WTC11 (cell line): ENCODE measurements at regions not wholly inside any gene's neighbourhood (a gene's known extent, or its start where the extent isn't known, plus 50 kb on each side); places are given as distances from the start of the nearest gene placed in this dataset.

ENCODE experiments used
- ATAC-seq: fragments of 200-7000 bp; cut with Tn5 transposase; 2 replicates; pipeline ENCODE4 v1.10.0; 2021; ENCODE audit warnings: mild to moderate bottlenecking, moderate library complexity
- CTCF ChIA-PET: fragments of 300-600 bp; sonication (Branson Sonifier 250); formaldehyde crosslinking; loops from one replicate; lab custom pipeline; 2021; ENCODE audit warnings: antibody characterized with exemption; lab: Charles Lee
- POLR2A ChIA-PET: fragments of 350-600 bp; sonication (Branson Sonifier 250); formaldehyde crosslinking; loops from one replicate; lab custom pipeline; 2021; ENCODE audit warnings: antibody characterized with exemption; lab: Charles Lee
- DNase-seq: peaks from one replicate; pipeline ENCODE4 v3.0.0; 2021; ENCODE audit warnings: low spot score
- H3K27ac Mint-ChIP-seq: 2 replicates; pipeline ENCODE4 v1.8.0; 2021; ENCODE audit warnings: mixed read lengths
- H3K27me3 Mint-ChIP-seq: 2 replicates; pipeline ENCODE4 v1.8.0; 2021; ENCODE audit warnings: low read depth, mild to moderate bottlenecking, moderate library complexity, mixed read lengths
- H3K36me3 Mint-ChIP-seq: 2 replicates; pipeline ENCODE4 v1.8.0; 2021; ENCODE audit warnings: mixed read lengths
- H3K4me1 Mint-ChIP-seq: 2 replicates; pipeline ENCODE4 v1.8.0; 2022; ENCODE audit warnings: mixed read lengths
- H3K4me3 Mint-ChIP-seq: 2 replicates; pipeline ENCODE4 v1.8.0; 2021; ENCODE audit warnings: mild to moderate bottlenecking, moderate library complexity, mixed read lengths
- H3K9me3 Mint-ChIP-seq: 2 replicates; pipeline ENCODE4 v1.8.0; 2021; ENCODE audit warnings: mixed read lengths
- ATF1 ChIP-seq: sonication (generic); formaldehyde crosslinking; IDR thresholded peaks from 2 replicates; pipeline ENCODE4 v1.8.1; 2023; ENCODE audit warnings: mild to moderate bottlenecking, moderate library complexity, missing genetic modification reagents
- CBFB ChIP-seq: sonication (generic); formaldehyde crosslinking; IDR thresholded peaks from 2 replicates; pipeline ENCODE4 v1.8.1; 2022; ENCODE audit warnings: mild to moderate bottlenecking, low read depth, missing genetic modification reagents
- CREB1 ChIP-seq: sonication (generic); formaldehyde crosslinking; IDR thresholded peaks from 2 replicates; pipeline ENCODE4 v1.8.0; 2023; ENCODE audit warnings: mild to moderate bottlenecking, missing genetic modification reagents
- NFE2L1 ChIP-seq: sonication (generic); formaldehyde crosslinking; IDR thresholded peaks from 2 replicates; pipeline ENCODE4 v1.8.1; 2023; ENCODE audit warnings: missing genetic modification reagents
- NFYB ChIP-seq: sonication (generic); formaldehyde crosslinking; conservative IDR thresholded peaks from 2 replicates; pipeline ENCODE4 v1.8.0; 2022; ENCODE audit warnings: low read depth, missing genetic modification reagents
- NR2C2 ChIP-seq: sonication (generic); formaldehyde crosslinking; IDR thresholded peaks from 2 replicates; pipeline ENCODE4 v1.8.0; 2022; ENCODE audit warnings: mild to moderate bottlenecking, missing genetic modification reagents
- PRDM15 ChIP-seq: sonication (generic); formaldehyde crosslinking; IDR thresholded peaks from 2 replicates; pipeline ENCODE4 v1.8.0; 2022; ENCODE audit warnings: missing genetic modification reagents
- PREB ChIP-seq: sonication (generic); formaldehyde crosslinking; IDR thresholded peaks from 2 replicates; pipeline ENCODE4 v1.8.1; 2022; ENCODE audit warnings: mild to moderate bottlenecking, missing genetic modification reagents, moderate library complexity, borderline replicate concordance
- STAT6 ChIP-seq: sonication (generic); formaldehyde crosslinking; conservative IDR thresholded peaks from 2 replicates; pipeline ENCODE4 v1.8.1; 2023; ENCODE audit warnings: mild to moderate bottlenecking, low read depth, missing genetic modification reagents, moderate library complexity
- TCF7 ChIP-seq: sonication (generic); formaldehyde crosslinking; IDR thresholded peaks from 2 replicates; pipeline ENCODE4 v1.8.0; 2022; ENCODE audit warnings: mild to moderate bottlenecking, low read depth, missing genetic modification reagents, moderate library complexity
- ZNF121 ChIP-seq: sonication (generic); formaldehyde crosslinking; IDR thresholded peaks from 2 replicates; pipeline ENCODE4 v1.8.0; 2023; ENCODE audit warnings: missing genetic modification reagents
- ZNF396 ChIP-seq: fragments of 250-450 bp; sonication (Bioruptor Pico); IDR thresholded peaks from 2 replicates; pipeline ENCODE4 v1.8.0; 2021; ENCODE audit warnings: mild to moderate bottlenecking, moderate library complexity, borderline replicate concordance
- TF ChIP-seq, protein P1 (sequence below): sonication (generic); formaldehyde crosslinking; IDR thresholded peaks from 2 replicates; pipeline ENCODE4 v1.8.0; 2022; ENCODE audit warnings: mild to moderate bottlenecking, missing genetic modification reagents
- TF ChIP-seq, protein P2 (sequence below): sonication (generic); formaldehyde crosslinking; IDR thresholded peaks from 2 replicates; pipeline ENCODE4 v1.8.0; 2022; ENCODE audit warnings: mild to moderate bottlenecking, missing genetic modification reagents
- TF ChIP-seq, protein P3 (sequence below): fragments of 250-450 bp; sonication (Bioruptor Pico); IDR thresholded peaks from 2 replicates; pipeline ENCODE4 v1.9.0; 2021; ENCODE audit warnings: mild to moderate bottlenecking
- TF ChIP-seq, protein P4 (sequence below): sonication (generic); formaldehyde crosslinking; IDR thresholded peaks from 2 replicates; pipeline ENCODE4 v1.8.1; 2023; ENCODE audit warnings: mild to moderate bottlenecking, missing genetic modification reagents

DNA sequence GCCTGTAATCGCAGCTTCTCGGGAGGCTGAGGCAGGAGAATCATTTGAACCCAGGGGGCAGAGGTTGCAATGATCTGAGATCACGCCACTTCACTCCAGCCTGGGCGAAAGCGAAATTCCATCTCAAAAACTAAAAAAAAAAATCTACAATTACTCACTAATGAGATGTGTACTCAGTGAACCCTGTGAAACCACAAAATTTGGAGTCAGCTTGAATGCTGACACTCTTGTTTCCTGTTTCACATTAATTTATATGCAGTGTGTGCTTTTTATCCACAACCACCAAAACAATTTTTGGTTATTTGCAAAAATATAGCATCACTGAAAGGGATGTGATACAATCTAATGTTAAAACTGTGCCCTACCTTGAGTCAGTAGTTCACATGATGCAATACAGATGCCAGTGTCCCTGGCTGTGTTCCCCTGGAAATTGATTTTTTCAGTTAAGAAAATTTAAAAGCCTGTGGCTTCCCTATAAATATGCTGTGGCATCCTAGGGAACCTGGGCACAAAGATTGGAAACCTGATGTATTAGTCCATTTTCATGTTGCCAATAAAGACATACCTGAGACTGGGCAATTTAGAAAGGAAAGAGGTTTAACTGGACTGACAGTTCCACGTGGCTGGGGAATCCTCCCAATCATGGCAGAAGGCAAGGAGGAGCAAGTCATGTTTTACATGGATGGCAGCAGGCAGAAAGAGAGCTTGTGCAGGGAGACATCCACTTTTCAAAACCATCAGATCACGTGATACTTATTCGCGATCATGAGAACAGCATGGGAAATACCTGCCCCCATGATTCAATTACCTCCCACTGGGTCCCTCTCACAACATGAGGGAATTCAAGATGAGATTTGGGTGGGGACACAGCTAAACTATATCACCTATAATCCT is 337.5 kb upstream of the NT5C1B start:
- peaks cover 8% of the 10 kb centered on the region for H3K4me1 Mint-ChIP-seq
- peaks cover 10% of the 10 kb centered on the region for H3K9me3 Mint-ChIP-seq
- ATAC-seq (no peak), DNase-seq (no peak)
- ChIA-PET POLR2A (no interaction called here), CTCF (no interaction called here)
- H3K27ac Mint-ChIP-seq, result no peak overlapping the region; the same call in 1 of the 2 replicates
- TF ChIP-seq CBFB (CRISPR knock-in tag) (no peak), NR2C2 (CRISPR knock-in tag) (no peak), ZNF396 (CRISPR knock-in tag) (no peak), NFE2L1 (CRISPR knock-in tag) (no peak), NFYB (CRISPR knock-in tag) (no peak), CREB1 (no peak), STAT6 (no peak)
- TF ChIP-seq, protein P1, sequence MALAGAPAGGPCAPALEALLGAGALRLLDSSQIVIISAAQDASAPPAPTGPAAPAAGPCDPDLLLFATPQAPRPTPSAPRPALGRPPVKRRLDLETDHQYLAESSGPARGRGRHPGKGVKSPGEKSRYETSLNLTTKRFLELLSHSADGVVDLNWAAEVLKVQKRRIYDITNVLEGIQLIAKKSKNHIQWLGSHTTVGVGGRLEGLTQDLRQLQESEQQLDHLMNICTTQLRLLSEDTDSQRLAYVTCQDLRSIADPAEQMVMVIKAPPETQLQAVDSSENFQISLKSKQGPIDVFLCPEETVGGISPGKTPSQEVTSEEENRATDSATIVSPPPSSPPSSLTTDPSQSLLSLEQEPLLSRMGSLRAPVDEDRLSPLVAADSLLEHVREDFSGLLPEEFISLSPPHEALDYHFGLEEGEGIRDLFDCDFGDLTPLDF (CRISPR knock-in tag), result no peak
- TF ChIP-seq, protein P2, sequence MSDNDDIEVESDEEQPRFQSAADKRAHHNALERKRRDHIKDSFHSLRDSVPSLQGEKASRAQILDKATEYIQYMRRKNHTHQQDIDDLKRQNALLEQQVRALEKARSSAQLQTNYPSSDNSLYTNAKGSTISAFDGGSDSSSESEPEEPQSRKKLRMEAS (CRISPR knock-in tag), result no peak
- no peaks in the 10 kb centered on the region for H3K27me3 Mint-ChIP-seq
- H3K4me3 Mint-ChIP-seq, result no peak overlapping the region
- peaks cover 7% of the 10 kb centered on the region for H3K36me3 Mint-ChIP-seq

GRCh38 chr2:18925296-18925695 is 335.9 kb upstream of the NT5C1B start:
- Mint-ChIP-seq H3K4me3 (no peak overlapping the region), H3K27me3 (no peaks in the 10 kb centered on the region), H3K9me3 (peaks cover 15% of the 10 kb centered on the region), H3K36me3 (peaks cover 7% of the 10 kb centered on the region), H3K4me1 (peaks cover 8% of the 10 kb centered on the region), H3K27ac (no peak overlapping the region)
- ATAC-seq, result no peak
- CTCF ChIA-PET, result no interaction called here
- POLR2A ChIA-PET, result interaction anchor here (1.0 kb wide), 1 partner anchor 25 kb away, joined by 6 read pairs; no protein-coding TSS in a partner anchor
- DNase-seq, result no peak
- no peak for TF ChIP-seq PRDM15 (CRISPR knock-in tag)
- no peak for TF ChIP-seq ATF1 (CRISPR knock-in tag)

DNA sequence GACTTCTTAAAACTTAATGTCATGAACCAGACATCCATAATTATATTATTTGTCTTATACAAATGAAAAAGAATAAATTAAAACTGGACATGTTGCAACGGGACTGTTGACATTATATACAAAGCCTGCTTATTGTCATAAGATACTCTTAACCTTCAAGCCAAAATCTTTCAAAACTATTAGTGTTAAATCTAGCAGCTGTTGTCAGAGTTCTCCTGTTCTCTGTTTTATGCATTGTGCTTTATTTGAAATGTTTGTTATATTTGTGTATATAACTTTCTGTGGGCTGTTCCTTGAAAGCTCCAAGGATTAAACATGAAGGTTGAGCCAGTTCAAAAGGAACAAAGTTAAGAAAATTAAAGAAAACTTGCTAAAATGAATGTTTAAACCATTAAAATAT is 335.5 kb upstream of the NT5C1B start:
- Mint-ChIP-seq H3K4me3 (no peak overlapping the region), H3K27me3 (no peaks in the 10 kb centered on the region), H3K4me1 (peaks cover 8% of the 10 kb centered on the region), H3K9me3 (peaks cover 15% of the 10 kb centered on the region), H3K27ac (no peak overlapping the region), H3K36me3 (peaks cover 7% of the 10 kb centered on the region)
- DNase-seq (no peak), ATAC-seq (no peak)
- ChIA-PET CTCF (no interaction called here), POLR2A (interaction anchor here (1.0 kb wide), 1 partner anchor 25 kb away, joined by 6 read pairs; no protein-coding TSS in a partner anchor)
- TF ChIP-seq PREB (CRISPR knock-in tag) (no peak), ZNF121 (no peak), TCF7 (CRISPR knock-in tag) (no peak), ATF1 (CRISPR knock-in tag) (no peak)
- TF ChIP-seq, protein P3, sequence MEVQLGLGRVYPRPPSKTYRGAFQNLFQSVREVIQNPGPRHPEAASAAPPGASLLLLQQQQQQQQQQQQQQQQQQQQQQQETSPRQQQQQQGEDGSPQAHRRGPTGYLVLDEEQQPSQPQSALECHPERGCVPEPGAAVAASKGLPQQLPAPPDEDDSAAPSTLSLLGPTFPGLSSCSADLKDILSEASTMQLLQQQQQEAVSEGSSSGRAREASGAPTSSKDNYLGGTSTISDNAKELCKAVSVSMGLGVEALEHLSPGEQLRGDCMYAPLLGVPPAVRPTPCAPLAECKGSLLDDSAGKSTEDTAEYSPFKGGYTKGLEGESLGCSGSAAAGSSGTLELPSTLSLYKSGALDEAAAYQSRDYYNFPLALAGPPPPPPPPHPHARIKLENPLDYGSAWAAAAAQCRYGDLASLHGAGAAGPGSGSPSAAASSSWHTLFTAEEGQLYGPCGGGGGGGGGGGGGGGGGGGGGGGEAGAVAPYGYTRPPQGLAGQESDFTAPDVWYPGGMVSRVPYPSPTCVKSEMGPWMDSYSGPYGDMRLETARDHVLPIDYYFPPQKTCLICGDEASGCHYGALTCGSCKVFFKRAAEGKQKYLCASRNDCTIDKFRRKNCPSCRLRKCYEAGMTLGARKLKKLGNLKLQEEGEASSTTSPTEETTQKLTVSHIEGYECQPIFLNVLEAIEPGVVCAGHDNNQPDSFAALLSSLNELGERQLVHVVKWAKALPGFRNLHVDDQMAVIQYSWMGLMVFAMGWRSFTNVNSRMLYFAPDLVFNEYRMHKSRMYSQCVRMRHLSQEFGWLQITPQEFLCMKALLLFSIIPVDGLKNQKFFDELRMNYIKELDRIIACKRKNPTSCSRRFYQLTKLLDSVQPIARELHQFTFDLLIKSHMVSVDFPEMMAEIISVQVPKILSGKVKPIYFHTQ (CRISPR knock-in tag), result no peak
- TF ChIP-seq, protein P4, sequence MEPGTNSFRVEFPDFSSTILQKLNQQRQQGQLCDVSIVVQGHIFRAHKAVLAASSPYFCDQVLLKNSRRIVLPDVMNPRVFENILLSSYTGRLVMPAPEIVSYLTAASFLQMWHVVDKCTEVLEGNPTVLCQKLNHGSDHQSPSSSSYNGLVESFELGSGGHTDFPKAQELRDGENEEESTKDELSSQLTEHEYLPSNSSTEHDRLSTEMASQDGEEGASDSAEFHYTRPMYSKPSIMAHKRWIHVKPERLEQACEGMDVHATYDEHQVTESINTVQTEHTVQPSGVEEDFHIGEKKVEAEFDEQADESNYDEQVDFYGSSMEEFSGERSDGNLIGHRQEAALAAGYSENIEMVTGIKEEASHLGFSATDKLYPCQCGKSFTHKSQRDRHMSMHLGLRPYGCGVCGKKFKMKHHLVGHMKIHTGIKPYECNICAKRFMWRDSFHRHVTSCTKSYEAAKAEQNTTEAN (CRISPR knock-in tag), result no peak
